Left colon (tissue), 2 donors: ENCODE measurements at regions not wholly inside any gene's neighbourhood (a gene's known extent, or its start where the extent isn't known, plus 50 kb on each side); places are given as distances from the start of the nearest gene placed in this dataset.

Experiments used
- ATAC-seq: fragments of 200-7000 bp; cut with Tn5 transposase; one replicate; pipeline ENCODE4 v1.9.1; 2020; ENCODE audit warnings: mild to moderate bottlenecking, moderate library complexity
- DNase-seq, 2 donors: peaks; one replicate each; pipeline ENCODE4 v3.0.0-alpha.2; 2020
- intact Hi-C, 2 donors: fragments of 100-400 bp; cut with DNase I in 1 of 2; cut with micrococcal nuclease in 1 of 2; formaldehyde crosslinking; loops; one replicate each; pipeline versions ENCODE4 v1.11.2 to v1.14.0; 2022; cut with DNase I, micrococcal nuclease
- donor health status: DM: no; HTN: no; CAD: no.
- donor health status: DM: yes; HTN: yes; CAD: no.

- DNase-seq (no peak), ATAC-seq (no peak)
- intact Hi-C loops, result no loop called here
Measured at GRCh38 chr18:24982831-24983230, 369.1 kb downstream of the ZNF521 start.

- DNase-seq (no peak), ATAC-seq (no peak)
- intact Hi-C loops, result no loop called here
Measured at GRCh38 chr18:24983566-24984139, 368.3 kb downstream of the ZNF521 start.

- intact Hi-C loops, result no loop called here
- DNase-seq (no peak), ATAC-seq (no peak)
Measured at GRCh38 chr18:24985586-24985985, 366.4 kb downstream of the ZNF521 start.

GRCh38 chr18:24986666-24987302 lies 365.2 kb downstream of the ZNF521 start:
- ATAC-seq (no peak), DNase-seq (no peak)
- intact Hi-C loops, result no loop called here

GRCh38 chr18:24987303-24988252 lies 364.4 kb downstream of the ZNF521 start:
- intact Hi-C loops, result no loop called here
- ATAC-seq (no peak), DNase-seq (no peak)

GRCh38 chr18:24988253-24988840 lies 363.6 kb downstream of the ZNF521 start:
- intact Hi-C loops, result no loop called here
- ATAC-seq (no peak), DNase-seq (no peak)

- DNase-seq (no peak), ATAC-seq (no peak)
- intact Hi-C loops, result no loop called here
Measured at GRCh38 chr18:24989760-24990593, 362.0 kb downstream of the ZNF521 start.

GRCh38 chr18:24990671-24991134 lies 361.3 kb downstream of the ZNF521 start:
- no peak for ATAC-seq

GRCh38 chr18:24991141-24992060 lies 360.6 kb downstream of the ZNF521 start:
- intact Hi-C loops, result no loop called here

More at GRCh38 chr18:24990671-24991134, 361.3 kb downstream of the ZNF521 start:
- DNase-seq, result no peak
- intact Hi-C loops, result no loop called here

GRCh38 chr18:24992491-24992890 lies 359.5 kb downstream of the ZNF521 start:
- DNase-seq, result no peak
- ATAC-seq, result no peak
- intact Hi-C loops, result no loop called here

More at GRCh38 chr18:24991141-24992060, 360.6 kb downstream of the ZNF521 start:
- no peak for ATAC-seq
- DNase-seq, result no peak

- no peak for ATAC-seq
- intact Hi-C loops, result no loop called here
Measured at GRCh38 chr18:24993628-24994027, 358.3 kb downstream of the ZNF521 start.

GRCh38 chr18:24995056-24995455 lies 356.9 kb downstream of the ZNF521 start:
- DNase-seq (no peak), ATAC-seq (no peak)
- intact Hi-C loops, result no loop called here

More at GRCh38 chr18:24993628-24994027, 358.3 kb downstream of the ZNF521 start:
- DNase-seq, result no peak

- intact Hi-C loops, result no loop called here
- no peak for ATAC-seq
Measured at GRCh38 chr18:24995755-24996154, 356.2 kb downstream of the ZNF521 start.

GRCh38 chr18:24999650-25000267 lies 352.2 kb downstream of the ZNF521 start:
- intact Hi-C loops, result no loop called here
- no peak for DNase-seq
- no peak for ATAC-seq

More at GRCh38 chr18:24995755-24996154, 356.2 kb downstream of the ZNF521 start:
- no peak for DNase-seq

- ATAC-seq (no peak), DNase-seq (no peak)
- intact Hi-C loops, result no loop called here
Measured at GRCh38 chr18:25001803-25002202, 350.2 kb downstream of the ZNF521 start.

GRCh38 chr18:25005541-25006403 lies 346.2 kb downstream of the ZNF521 start:
- no peak for ATAC-seq
- intact Hi-C loops, result no loop called here
- DNase-seq, result no peak
